GM18858 (cell line): ENCODE measurements at regions not wholly inside any gene's neighbourhood (a gene's known extent, or its start where the extent isn't known, plus 50 kb on each side); places are given as distances from the start of the nearest gene placed in this dataset.

ENCODE experiments used
- ATAC-seq: cut with Tn5 transposase; IDR thresholded peaks from one replicate; pipeline ENCODE4 v1.9.1; 2021; ENCODE audit not compliant: unreplicated experiment

GRCh38 chr10:62453274-62453673 lies 79.1 kb downstream of the ZNF365 start:
- no peak for ATAC-seq

GRCh38 chr10:62454687-62455397 lies 80.7 kb downstream of the ZNF365 start:
- no peak for ATAC-seq

GRCh38 chr10:62456611-62457101 lies 82.5 kb downstream of the ZNF365 start:
- ATAC-seq, result peak; percentile 97

- peak; percentile 3 for ATAC-seq
Measured at GRCh38 chr10:62457196-62457595, 83.0 kb downstream of the ZNF365 start.

GRCh38 chr10:62457598-62457997 lies 83.4 kb downstream of the ZNF365 start:
- ATAC-seq, result peak; percentile 34

- no peak for ATAC-seq
Measured at GRCh38 chr10:62459072-62459471, 84.9 kb downstream of the ZNF365 start.

GRCh38 chr10:62459500-62459899 lies 85.3 kb downstream of the ZNF365 start:
- ATAC-seq, result no peak

- peak; percentile 27 for ATAC-seq
Measured at GRCh38 chr10:62460393-62460792, 86.2 kb downstream of the ZNF365 start.

GRCh38 chr10:62461120-62461519 lies 87.0 kb downstream of the ZNF365 start:
- no peak for ATAC-seq

- ATAC-seq, result no peak
Measured at GRCh38 chr10:62462461-62462860, 88.3 kb downstream of the ZNF365 start.

GRCh38 chr10:62463364-62463763 lies 89.2 kb downstream of the ZNF365 start:
- no peak for ATAC-seq

- ATAC-seq, result no peak
Measured at GRCh38 chr10:62464308-62464707, 90.1 kb downstream of the ZNF365 start.

GRCh38 chr10:62466590-62466989 lies 92.4 kb downstream of the ZNF365 start:
- ATAC-seq, result no peak

- no peak for ATAC-seq
Measured at GRCh38 chr10:62467527-62467926, 93.4 kb downstream of the ZNF365 start.

- ATAC-seq, result no peak
Measured at GRCh38 chr10:62471711-62472110, 97.5 kb downstream of the ZNF365 start.

GRCh38 chr10:62473241-62473640 lies 99.1 kb downstream of the ZNF365 start:
- no peak for ATAC-seq

- no peak for ATAC-seq
Measured at GRCh38 chr10:62475551-62475950, 101.4 kb downstream of the ZNF365 start.

- no peak for ATAC-seq
Measured at GRCh38 chr10:62479523-62479922, 105.4 kb downstream of the ZNF365 start.

GRCh38 chr10:62480196-62480595 lies 106.0 kb downstream of the ZNF365 start:
- ATAC-seq, result no peak

- ATAC-seq, result no peak
Measured at GRCh38 chr10:62482581-62482980, 108.4 kb downstream of the ZNF365 start.

- ATAC-seq, result no peak
Measured at GRCh38 chr10:62491597-62491996, 117.4 kb downstream of the ZNF365 start.

GRCh38 chr10:62492012-62492869 lies 118.1 kb downstream of the ZNF365 start:
- ATAC-seq, result peak; percentile 61
